HG03439 (cell line): ENCODE measurements at regions not wholly inside any gene's neighbourhood (a gene's known extent, or its start where the extent isn't known, plus 50 kb on each side); places are given as distances from the start of the nearest gene placed in this dataset.
"Not testable (repeated sequence)": the region's sequence is repeated elsewhere in the genome, so short reads cannot be mapped to it uniquely, and the experiment has no call there.

Experiments
- ATAC-seq: cut with Tn5 transposase; IDR thresholded peaks from one replicate; pipeline ENCODE4 v1.9.1; 2021; ENCODE audit warnings: mild to moderate bottlenecking, moderate library complexity; ENCODE audit not compliant: unreplicated experiment

DNA sequence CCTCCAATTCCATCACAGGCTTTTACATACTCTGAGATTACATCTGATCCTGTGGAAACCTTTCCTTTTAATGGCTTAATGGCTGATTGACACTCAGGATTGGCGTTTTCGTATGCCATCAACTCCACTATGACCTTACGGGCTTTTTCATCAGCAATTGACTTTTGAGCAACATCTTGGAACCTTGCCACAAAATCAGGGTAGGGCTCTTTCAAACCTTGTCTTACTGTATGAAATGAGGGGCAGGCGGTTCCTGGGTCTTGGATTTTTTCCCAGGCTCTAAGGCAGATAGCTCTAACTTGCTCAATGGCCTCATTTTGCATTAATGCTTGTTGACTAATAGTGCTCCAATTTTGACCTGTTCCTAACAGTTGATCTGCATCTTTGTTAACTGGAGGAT is 250.9 kb upstream of the PRKCQ start:
- ATAC-seq, result not testable (repeated sequence)

DNA sequence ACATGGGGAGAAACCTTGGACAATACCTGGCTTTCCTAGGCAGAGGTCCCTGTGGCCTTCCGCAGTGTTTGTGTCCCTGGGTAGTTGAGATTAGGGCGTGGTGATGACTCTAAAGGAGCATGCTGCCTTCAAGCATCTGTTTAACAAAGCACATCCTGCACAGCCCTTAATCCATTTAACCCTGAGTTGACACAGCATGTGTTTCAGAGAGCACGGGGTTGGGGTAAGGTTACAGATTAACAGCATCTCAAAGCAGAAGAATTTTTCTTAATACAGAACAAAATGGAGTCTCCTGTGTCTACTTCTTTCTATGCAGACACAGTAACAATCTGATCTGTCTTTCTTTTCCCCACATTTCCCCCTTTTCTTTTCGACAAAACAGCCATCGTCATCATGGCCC is 244.7 kb upstream of the PRKCQ start:
- not testable (repeated sequence) for ATAC-seq

DNA sequence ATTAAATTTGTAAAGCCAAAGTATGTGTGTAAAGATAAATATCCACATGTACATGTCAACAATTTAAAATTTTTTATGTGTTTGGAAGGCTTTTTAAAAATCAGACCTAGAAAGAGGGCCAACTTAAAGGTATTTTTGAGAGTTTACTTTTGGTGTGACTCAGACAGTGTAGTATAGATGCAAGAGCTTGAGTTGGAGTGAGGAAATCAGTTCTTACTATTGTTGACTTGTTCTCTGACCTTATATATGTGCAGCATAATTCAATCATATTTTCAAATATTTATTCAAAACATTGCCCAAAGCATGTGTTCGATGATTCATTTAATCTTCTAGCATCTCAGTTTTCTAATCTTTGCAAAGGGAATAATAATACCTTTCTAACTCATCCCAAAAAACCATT is 243.7 kb upstream of the PRKCQ start:
- ATAC-seq, result no peak

DNA sequence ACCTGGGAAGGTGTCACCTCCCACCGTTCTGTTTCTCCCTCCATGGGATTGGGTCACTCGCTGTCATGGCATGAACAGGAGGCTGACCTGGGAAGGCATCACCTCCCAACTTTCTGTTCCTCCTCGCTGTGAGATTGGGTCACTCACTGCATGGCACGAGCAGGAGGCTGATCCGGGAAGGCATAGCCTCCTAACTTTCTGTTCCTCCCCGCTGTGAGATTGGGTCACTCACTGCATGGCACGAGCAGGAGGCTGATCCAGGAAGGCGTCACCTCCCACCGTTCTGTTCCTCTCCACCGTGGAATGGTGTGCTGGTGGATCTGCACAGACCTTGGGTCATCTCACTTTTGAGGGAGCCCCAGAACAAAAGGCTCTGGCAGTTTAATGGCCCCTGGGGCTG is 239.2 kb upstream of the PRKCQ start:
- ATAC-seq, result no peak

DNA sequence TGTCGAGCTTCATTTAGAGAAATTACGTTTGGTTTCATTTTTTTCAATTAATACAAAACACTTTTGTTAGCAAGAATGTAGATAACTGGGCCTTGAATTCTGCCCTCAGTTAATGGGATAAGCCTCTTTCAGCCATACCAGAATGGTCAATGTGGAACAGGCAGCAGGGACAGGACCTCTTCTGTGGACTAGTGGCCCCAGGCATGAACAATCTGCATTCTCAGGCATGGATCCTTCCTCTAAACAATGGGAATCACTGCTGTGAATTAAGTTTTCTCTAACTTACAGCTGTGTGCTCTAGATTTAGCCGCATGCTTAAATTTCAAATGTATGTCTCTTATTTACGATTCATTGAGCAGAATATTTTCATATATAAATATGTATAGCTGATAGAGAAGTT is 237.7 kb upstream of the PRKCQ start:
- no peak for ATAC-seq

DNA sequence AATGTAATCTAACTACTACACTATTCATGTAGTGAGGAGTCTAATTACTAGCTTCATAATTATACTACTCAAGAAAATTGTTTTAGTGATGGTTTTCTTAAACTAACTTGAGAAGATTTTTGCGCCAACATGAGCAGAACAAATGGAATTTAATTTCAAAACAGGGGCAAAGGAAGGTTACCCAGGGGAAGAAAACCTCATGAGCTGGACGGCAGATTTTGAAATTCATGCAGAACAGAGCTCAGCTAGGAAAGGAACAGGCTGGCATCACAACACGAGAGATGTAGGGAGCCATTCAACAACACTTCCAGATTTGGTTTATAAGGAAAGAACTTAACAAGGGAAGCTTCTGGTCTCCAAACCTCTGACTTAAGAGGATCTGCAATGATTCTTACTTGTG is 235.3 kb upstream of the PRKCQ start:
- no peak for ATAC-seq

DNA sequence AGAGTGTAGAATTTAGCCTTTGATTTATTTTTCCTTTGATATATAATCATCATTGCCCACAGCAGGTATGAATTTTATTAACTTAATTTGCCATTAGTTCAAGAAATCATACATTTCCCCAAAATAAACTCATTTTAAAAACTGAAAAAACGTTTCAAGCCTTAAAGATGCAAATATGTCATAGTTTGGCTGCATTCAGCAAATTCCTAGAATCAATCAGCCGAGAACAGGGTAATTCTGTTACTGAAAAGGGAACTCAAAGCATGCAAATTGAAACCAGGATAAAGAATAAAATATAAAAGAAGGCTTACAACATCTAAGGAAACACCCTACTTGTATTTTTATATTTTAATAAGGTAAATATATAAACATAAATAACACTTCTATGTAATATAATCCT is 233.8 kb upstream of the PRKCQ start:
- no peak for ATAC-seq

DNA sequence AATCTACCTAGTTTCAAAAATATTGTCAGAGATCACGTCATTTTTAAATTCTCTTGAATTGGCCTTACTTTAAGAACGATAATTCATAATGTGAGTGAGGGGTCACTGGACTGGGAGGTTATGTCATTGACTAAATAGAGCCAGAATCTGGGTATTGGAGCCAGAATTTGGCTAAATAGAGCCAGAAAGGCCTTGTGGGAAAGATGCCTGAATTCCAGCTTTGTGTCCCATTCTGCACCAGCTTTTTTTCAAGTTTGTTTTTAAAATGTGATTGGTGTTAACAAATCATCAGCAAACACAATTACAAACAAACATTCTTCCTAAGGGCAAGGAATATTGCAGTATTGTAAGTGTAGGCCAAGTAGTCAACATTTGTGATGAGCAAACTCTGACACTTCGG is 233.2 kb upstream of the PRKCQ start:
- ATAC-seq, result no peak

DNA sequence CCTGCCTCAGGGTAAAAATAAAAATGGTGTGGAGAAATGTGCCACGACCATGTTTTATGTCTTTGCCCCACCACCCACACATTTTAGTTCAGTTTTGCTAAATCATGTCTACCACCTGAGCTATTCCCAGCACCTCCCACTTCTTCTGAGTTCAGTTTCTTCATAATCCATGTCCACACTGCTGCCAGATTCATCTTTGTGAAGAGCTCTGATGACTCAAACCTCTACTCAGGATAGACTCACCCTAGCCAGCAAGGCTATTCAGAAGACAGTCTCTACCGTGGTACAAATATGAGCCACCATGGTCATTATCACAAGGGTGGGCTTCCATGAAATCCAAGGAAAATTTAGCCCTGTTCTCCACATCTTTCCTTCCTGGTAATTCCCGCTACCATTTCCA is 231.1 kb upstream of the PRKCQ start:
- ATAC-seq, result no peak

DNA sequence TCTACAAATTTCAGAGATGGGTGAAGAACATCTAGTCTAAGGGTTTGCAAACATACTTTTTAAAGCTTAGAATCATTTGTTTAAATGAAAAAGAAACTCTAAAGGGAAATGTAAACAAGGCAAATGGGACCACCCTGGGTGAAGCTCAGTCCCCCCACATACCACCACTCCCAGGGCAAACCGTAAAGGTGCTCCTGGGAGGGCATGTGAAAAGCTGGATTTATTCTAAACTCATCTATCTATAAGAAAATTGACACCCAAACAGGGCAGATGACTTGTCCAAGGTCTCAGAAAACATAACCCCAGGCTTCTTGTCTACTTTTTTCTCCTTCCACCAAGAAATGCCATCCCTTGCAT is 223.3 kb upstream of the PRKCQ start:
- no peak for ATAC-seq

DNA sequence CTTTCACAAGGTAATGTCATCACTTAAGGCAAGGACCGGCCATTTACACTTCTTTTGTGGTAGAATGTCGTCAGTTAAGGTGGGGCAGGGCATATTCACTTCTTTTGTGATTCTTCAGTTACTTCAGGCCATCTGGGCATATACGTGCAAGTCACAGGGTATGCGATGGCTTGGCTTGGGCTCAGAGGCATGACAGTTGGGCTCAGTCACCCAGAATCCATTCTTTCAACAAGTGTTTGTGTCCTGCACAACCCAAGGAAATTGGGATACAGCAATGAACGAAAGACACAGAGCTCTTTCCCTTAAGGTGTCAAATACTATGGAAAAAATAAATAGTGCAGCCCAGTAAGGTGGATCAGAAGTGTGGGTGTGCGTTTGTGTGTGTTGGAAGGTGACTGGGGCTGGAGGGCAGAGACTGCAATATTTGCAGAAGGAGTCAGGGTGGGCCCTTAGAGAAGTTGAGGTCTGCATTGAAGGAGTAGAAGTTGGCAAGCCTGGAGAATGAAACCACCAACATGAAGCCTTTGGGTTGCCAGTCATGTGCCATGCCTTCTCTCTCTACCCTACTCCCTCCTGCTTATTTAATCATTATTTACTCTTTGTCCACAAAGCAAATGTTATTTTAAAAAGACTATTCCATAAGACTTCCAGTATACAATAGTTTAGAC is 222.8 kb upstream of the PRKCQ start:
- ATAC-seq, result no peak

DNA sequence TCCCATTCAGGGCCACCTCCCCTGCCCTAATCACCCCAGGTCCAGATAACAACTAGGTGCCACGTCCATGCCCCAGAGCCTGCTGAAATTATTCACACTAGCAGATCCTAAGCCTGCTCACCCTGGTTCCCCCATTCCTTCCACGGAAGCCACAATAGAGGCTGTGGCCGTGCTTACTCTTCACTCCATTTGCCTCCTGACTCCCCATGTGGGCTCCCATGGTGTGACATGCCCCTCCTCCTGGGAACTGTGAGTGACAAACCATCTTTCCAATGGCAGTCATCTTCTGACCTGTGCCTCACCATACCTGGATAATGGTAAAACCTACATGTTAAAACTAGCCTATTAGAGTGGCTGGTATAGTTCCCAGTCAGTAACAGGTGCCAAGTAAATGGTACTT is 216.2 kb upstream of the PRKCQ start:
- ATAC-seq, result no peak

DNA sequence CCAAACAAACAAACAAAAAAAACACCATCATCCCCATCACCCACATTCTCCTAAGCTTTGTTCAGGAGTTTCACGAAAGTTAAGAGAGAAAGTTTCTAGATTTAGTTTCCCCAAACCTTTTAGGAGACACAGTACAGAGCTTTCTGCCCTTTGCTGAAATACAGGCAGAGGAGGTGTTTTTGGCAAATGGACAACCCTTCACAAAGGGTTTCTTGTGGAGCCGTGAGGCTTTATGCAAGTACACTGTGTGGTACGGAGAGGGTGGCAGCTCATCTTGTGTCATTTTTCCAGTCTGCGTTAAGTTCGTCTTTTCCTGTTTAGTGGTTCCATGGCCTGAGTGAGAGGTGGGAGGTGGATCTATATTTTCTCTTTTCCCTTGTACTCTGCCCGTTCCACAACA is 215.5 kb upstream of the PRKCQ start:
- ATAC-seq, result no peak

DNA sequence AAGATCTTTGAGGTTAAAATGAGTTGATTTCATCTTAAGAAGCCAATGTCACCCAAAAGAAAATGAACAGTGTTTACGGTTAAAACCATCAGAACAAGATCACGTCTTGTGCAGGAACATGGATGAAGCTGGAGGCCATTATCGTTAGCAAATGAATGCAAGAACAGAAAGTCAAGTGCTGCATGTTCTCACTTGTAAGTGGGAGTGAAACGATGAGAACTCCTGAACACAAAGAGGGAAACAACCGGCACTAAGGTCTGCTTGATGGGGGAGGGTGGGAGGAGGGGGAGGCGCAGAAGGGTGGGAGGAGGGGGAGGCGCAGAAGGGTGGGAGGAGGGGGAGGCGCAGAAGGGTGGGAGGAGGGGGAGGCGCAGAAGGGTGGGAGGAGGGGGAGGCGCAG is 214.8 kb upstream of the PRKCQ start:
- not testable (repeated sequence) for ATAC-seq

DNA sequence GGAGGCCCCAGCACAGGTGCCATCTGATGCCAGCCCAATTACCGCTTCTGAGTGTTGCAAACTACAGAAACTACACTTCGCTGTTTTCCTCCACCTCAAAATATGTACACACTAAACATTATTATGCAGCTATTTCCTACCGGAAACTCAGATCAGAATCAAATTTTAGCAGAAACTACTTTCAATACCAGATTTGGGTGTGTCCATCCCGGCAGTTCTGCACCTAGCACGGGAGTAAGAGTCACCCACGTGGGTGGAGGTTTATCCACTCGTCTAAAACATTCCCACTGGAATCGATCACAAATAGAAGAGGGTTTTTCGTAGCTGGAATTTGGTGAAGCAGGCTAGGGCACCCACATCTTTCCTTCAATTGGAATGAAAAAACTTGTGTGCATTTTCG is 214.4 kb upstream of the PRKCQ start:
- ATAC-seq, result no peak

DNA sequence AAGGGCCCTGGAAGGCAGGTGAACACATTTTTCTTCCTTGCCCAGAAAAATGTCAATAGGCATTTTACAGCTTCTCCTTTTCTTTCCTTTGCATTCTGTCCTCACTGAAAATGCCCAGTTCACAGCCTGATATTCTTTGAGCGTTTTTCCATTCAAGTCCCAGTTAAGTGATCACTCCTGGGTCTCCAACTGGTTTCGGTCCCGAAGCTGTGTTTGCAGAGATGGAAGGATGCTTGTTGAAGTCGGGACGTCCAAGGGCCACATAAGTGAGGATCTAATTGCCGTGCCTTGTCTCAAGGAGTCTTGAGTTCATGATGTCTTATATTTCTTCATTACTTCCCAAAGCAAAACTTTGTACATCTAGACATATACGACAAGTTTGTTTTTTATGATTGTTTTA is 208.7 kb upstream of the PRKCQ start:
- ATAC-seq, result no peak

DNA sequence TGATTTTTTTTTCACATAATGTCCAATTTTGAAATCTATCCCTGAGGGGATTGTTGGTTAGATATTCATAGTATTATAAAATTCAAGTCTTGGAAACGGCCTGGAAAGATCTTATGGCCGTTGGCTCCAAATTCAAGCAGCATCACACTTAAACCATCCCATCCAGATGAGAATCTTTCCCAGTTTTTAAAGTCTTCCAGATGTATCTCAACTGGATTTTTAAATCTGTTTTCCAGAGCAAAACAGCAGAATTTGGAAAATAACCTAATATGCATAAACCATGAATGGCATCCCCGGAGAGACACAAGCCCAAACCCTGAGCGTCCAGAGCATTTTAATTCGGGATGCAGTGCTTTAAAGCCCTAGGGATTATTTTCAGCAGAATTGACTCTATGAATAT is 208.2 kb upstream of the PRKCQ start:
- no peak for ATAC-seq

DNA sequence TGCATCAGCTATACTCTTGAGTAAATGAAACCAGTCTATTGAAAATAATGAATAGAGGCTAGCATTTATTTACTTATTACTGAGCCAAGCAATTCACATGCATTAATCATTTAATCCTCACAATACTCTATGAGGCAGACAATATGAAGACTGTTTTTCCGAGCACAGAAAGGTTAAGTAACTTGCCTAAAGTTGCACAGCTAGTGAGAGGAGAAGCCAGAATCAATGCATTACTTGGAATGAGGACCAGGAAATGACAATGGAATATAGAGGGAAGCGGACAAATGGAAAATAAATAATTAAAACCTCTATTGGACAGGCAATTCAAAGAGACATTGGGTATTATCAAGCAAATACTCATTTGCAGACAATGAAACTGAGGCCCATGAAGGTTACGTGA is 207.6 kb upstream of the PRKCQ start:
- no peak for ATAC-seq

DNA sequence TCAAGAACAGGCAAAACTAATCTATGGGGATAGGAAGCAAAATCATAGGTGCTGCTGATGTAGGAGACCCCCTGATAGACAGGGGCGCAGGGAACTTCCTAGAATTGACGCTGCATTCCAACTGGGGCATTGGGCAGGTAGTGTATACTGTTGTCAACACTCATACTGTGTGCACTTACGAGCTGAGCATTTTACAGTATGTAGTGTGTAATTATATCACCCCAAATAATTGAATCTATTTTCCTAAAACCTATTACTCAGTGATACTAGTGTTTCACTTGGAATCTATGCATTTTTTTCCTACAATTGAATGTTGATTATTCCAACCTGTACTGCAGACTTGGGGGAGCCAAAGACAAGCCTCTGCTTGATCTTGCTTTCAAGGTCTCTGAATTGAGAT is 207.0 kb upstream of the PRKCQ start:
- no peak for ATAC-seq

DNA sequence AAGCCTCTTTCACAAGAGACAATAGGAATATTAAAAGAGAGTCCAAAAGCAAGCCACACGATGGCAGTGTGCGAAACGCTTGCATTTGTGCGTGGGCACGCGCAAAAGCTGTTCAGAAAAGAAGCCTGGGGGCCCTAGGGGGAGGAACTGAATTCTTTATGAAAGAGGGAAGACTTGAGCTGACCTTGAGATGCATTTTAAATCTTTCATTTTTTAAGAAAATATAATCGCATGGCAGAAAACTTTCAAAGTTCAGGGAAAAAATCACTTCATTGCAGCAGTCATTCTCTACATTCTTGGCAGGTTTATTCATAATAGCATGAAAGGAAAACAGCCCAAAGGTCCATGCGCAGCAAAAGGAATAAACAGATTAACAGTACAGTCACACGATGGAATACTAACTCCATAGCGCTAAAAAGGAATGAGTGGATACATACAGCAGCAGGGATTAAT is 206.5 kb upstream of the PRKCQ start:
- ATAC-seq, result no peak

DNA sequence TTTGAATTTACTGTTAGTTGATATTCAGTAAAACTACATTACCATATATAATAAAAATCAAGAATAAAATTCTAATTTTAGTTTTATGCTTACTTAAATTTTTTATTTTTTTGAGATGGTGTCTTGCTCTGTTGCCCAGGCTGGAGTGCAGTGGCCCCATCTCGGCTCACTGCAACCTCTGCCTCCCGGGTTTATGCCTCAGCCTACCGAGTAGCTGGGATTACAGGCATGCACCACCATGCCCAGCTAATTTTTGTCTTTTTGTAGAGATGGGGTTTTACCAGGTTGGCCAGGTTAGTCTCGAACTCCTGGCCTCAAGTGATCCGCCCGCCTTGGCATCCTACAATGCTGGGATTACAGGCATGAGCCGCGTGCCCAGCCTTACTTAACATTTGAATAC is 204.4 kb upstream of the PRKCQ start:
- not testable (repeated sequence) for ATAC-seq

DNA sequence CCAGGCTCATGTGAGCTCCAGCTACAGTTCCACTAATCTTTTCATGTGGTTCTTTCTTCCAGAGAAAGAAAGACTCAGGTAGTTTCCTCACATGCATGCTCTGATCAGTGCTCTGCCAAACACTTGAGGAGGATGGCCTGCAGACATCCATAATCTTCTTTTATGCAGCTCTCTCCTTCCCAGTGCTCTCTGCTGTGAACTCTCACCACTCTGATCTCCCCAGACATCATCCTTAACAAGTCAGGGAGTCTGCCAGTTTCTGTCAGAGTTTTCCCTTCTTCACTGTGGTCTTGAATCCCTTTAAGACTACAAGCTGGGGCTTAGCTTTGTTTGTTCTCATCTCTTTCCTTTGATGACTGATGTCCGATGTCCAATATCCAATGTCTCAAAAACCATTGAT is 203.4 kb upstream of the PRKCQ start:
- ATAC-seq, result no peak

DNA sequence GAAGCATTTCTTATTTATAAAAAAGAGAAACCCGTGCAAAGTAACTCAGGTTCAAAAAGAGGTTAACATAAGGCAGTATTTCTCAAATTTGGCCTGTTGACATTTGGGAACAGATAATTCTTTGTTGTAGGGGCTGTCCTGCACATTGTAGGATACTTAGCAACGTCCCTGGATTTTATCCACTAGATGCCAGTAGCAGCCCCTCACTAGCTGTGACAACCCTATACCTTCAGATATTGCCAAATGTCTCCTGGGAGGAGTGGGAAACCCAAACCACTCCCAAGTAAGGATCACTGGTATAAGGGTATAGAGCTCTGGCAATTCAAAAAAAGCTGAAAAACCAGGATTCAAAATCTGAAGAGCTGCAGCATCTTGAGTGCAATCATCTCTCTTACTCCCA is 202.3 kb upstream of the PRKCQ start:
- ATAC-seq, result no peak
